Smooth muscle cell (in vitro differentiated cells): ENCODE measurements at regions not wholly inside any gene's neighbourhood (a gene's known extent, or its start where the extent isn't known, plus 50 kb on each side); places are given as distances from the start of the nearest gene placed in this dataset.
A peak's percentile ranks its signal among the peaks of the same experiment; 100 is the strongest.

Experiments used
- DNase-seq: peaks from one replicate; lab custom pipeline; 2025; ENCODE audit not compliant: unreplicated experiment; lab: John Stamatoyannopoulos, UW
- H2AFZ ChIP-seq: fragments of 200-600 bp; sonication (generic); 2 replicates; pipeline ENCODE4 v1.6.0; 2016; ENCODE audit warnings: antibody characterized with exemption, low read depth, mild to moderate bottlenecking
- H3F3A ChIP-seq: fragments of 200-600 bp; sonication (generic); 2 replicates; pipeline ENCODE4 v1.6.0; 2017; ENCODE audit warnings: antibody characterized with exemption, low read depth
- H3K27ac ChIP-seq: fragments of 200-600 bp; sonication (generic); 2 replicates; pipeline ENCODE4 v1.5.1; 2016; ENCODE audit warnings: low read depth, mild to moderate bottlenecking
- H3K27me3 ChIP-seq: fragments of 200-600 bp; sonication (generic); 2 replicates; pipeline ENCODE4 v1.6.1; 2016; ENCODE audit warnings: low read depth, mild to moderate bottlenecking
- H3K36me3 ChIP-seq: fragments of 200-600 bp; sonication (generic); 2 replicates; pipeline ENCODE4 v1.5.1; 2016; ENCODE audit warnings: low read depth
- H3K4me1 ChIP-seq: fragments of 200-600 bp; sonication (generic); 2 replicates; pipeline ENCODE4 v1.5.1; 2016; ENCODE audit warnings: low read depth
- H3K4me2 ChIP-seq: fragments of 200-600 bp; sonication (generic); 2 replicates; pipeline ENCODE4 v1.6.0; 2016; ENCODE audit warnings: mild to moderate bottlenecking
- H3K4me3 ChIP-seq: fragments of 200-600 bp; sonication (generic); 2 replicates; pipeline ENCODE4 v1.5.1; 2016; ENCODE audit warnings: mild to moderate bottlenecking
- H3K79me2 ChIP-seq: fragments of 200-600 bp; sonication (generic); 2 replicates; pipeline ENCODE4 v1.6.0; 2016; ENCODE audit warnings: low read depth, mild to moderate bottlenecking
- H3K9ac ChIP-seq: fragments of 200-600 bp; sonication (generic); 2 replicates; pipeline ENCODE4 v1.6.0; 2016; ENCODE audit warnings: low read depth
- H3K9me3 ChIP-seq: fragments of 200-600 bp; sonication (generic); replicated peaks from 2 replicates; pipeline ENCODE4 v1.5.1; 2016; ENCODE audit warnings: low read depth
- H4K20me1 ChIP-seq: fragments of 200-600 bp; sonication (generic); 2 replicates; pipeline ENCODE4 v1.6.0; 2016; ENCODE audit warnings: low read depth
- CTCF ChIP-seq: fragments of 200-600 bp; sonication (generic); IDR thresholded peaks from 2 replicates; pipeline ENCODE4 v1.5.1; 2017; ENCODE audit warnings: borderline replicate concordance, mild to moderate bottlenecking, antibody characterized with exemption; ENCODE audit not compliant: insufficient read depth, poor library complexity, severe bottlenecking
- whole genome bisulfite sequencing: methylation state at CpG from one replicate; pipeline ENCODE4 v1.1.7; 2016; ENCODE audit warnings: low lambda C conversion rate; 5-methylcytosine and 5-hydroxymethylcytosine counted together

DNA sequence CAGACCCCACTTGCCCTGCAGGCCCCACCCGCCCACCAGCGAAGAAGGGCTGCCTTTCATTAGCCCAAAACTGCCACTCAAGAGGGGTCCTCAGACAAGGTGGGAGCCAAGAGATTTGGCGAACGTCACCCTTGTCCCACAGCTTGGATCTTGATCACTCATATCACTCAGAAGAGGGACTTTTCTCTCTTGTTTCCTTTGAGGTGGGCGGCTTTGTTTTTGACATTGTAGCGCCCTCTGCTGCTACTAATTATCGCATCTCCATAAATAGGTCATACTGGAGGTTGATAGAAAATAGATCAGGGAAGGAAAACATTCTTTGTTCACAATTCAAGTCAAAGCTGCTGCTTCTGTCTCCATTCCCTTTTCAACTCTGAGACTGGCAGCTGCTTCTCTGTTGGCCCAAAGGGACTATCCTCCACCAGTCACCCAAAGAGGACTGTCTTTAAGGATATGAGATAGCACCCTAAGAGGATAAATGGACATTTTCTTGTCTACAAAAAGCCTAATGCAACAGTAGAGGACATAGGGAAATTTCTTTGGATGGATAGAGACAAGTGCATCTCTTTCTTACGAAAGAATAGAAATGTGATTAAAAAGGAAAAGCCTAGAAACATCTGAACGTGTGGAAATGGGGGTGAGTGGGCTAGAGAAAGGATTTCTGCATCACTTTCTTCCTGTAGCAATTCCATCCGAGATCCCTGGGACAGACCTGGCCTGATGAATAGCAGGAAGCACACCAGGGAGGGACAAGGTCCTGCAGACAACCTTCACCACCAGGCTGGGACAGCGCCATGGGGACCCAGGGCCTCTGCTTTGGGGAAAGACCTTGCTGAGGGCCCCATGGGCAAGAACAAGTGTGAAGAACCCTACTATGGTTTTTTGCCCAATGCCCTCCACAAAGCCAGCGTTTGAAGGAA lies 115.8 kb downstream of the DAD1 start:
- no peaks in the 10 kb centered on the region for H3K9me3 ChIP-seq
- H3K4me1 ChIP-seq, result peaks cover 2% of the 10 kb centered on the region
- no peak overlapping the region for H3K4me2 ChIP-seq
- H3K27ac ChIP-seq, result no peak overlapping the region
- TF ChIP-seq CTCF, result peak; percentile 58
- H3F3A ChIP-seq, result no peaks in the 10 kb centered on the region
- no peak overlapping the region for H3K9ac ChIP-seq
- no peaks in the 10 kb centered on the region for H3K36me3 ChIP-seq
- H4K20me1 ChIP-seq, result no peaks in the 10 kb centered on the region
- no peak overlapping the region for H2AFZ ChIP-seq
- no peak for DNase-seq
- no peaks in the 10 kb centered on the region for H3K79me2 ChIP-seq
- no peaks in the 10 kb centered on the region for H3K27me3 ChIP-seq
- WGBS, result 66% methylated on average over 12 of the region's 12 CpGs
- H3K4me3 ChIP-seq, result no peak overlapping the region

DNA sequence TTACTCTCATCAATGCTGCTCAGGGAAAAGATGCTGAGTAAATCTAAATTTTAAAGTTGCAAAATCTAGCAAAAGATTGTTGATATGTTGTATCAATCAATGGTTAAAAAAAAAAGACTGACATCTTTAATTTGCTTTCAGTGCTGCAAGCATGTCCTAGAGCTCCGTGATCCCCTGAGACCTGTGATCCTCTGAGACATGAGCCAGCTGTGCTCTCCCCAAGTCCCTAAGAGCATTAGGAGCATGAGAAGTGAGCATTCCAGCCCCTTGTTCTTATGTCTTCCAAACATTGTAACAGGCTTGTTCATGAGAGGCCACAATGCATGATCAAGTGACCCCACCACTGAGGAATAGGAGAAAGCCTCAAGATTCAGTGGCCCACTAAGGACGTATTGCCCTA lies 116.6 kb downstream of the DAD1 start:
- no peaks in the 10 kb centered on the region for H4K20me1 ChIP-seq
- no peak overlapping the region for H3K9ac ChIP-seq
- no peak overlapping the region for H3K4me2 ChIP-seq
- no peaks in the 10 kb centered on the region for H3K36me3 ChIP-seq
- no peak overlapping the region for H2AFZ ChIP-seq
- no peaks in the 10 kb centered on the region for H3K4me1 ChIP-seq
- no peak overlapping the region for H3K4me3 ChIP-seq
- no peaks in the 10 kb centered on the region for H3K9me3 ChIP-seq
- 83% methylated on average over 2 of the region's 2 CpGs for WGBS
- no peak for DNase-seq
- no peak overlapping the region for H3K27ac ChIP-seq
- H3K27me3 ChIP-seq, result no peaks in the 10 kb centered on the region
- no peak for TF ChIP-seq CTCF
- H3F3A ChIP-seq, result no peaks in the 10 kb centered on the region
- no peaks in the 10 kb centered on the region for H3K79me2 ChIP-seq

GRCh38 chr14:22471545-22472121 lies 117.4 kb downstream of the DAD1 start:
- Histone ChIP-seq H3K4me2 (no peak overlapping the region), H2AFZ (no peak overlapping the region), H3K9ac (no peak overlapping the region), H3K27ac (no peak overlapping the region), H3K4me3 (no peak overlapping the region), H3K79me2 (no peaks in the 10 kb centered on the region), H4K20me1 (no peaks in the 10 kb centered on the region), H3K4me1 (no peaks in the 10 kb centered on the region), H3K27me3 (peaks cover 1% of the 10 kb centered on the region), H3K36me3 (no peaks in the 10 kb centered on the region), H3F3A (no peaks in the 10 kb centered on the region), H3K9me3 (no peaks in the 10 kb centered on the region)
- TF ChIP-seq CTCF, result peak; percentile 50
- no peak for DNase-seq
- 29% methylated on average over 7 of the region's 7 CpGs for WGBS
